IMR-90 (cell line): ENCODE measurements at regions not wholly inside any gene's neighbourhood (a gene's known extent, or its start where the extent isn't known, plus 50 kb on each side); places are given as distances from the start of the nearest gene placed in this dataset.

Experiments
- ATAC-seq: fragments of 200-7000 bp; cut with Tn5 transposase; 2 replicates; pipeline ENCODE4 v1.9.1; 2020; ENCODE audit warnings: low read depth, mild to moderate bottlenecking, moderate library complexity
- BruUV-seq: library from RNA; stranded (reverse); fragments of 400-500 nt; replicated peaks from 2 replicates; lab custom pipeline; 2021; lab: Mats Ljungman, UMichigan
- CTCF ChIA-PET: fragments of 300-600 bp; formaldehyde crosslinking; extraction: SDS; loops from one replicate; lab custom pipeline; 2021; ENCODE audit warnings: antibody characterized with exemption; lab: Yijun Ruan, JAX
- POLR2A ChIA-PET: fragments of 300-600 bp; sonication (Branson Sonifier 250); formaldehyde crosslinking; loops from one replicate; lab custom pipeline; 2022; ENCODE audit warnings: antibody characterized with exemption; ENCODE audit not compliant: unreplicated experiment; lab: Charles Lee
- DNase-seq: peaks from one replicate; pipeline ENCODE4 v3.0.0; 2013
- H2AFZ ChIP-seq: replicated peaks from 2 replicates; pipeline ENCODE3; 2013; ENCODE audit warnings: low read length, mild to moderate bottlenecking; ENCODE audit not compliant: poor library complexity
- H2AK5ac ChIP-seq: 2 replicates; pipeline ENCODE4 v1.6.1; 2013; ENCODE audit warnings: low read depth, low read length, inconsistent platforms
- H2AK9ac ChIP-seq: replicated peaks from 2 replicates; pipeline ENCODE3; 2013; ENCODE audit warnings: mild to moderate bottlenecking, low read depth, low read length, moderate library complexity; ENCODE audit not compliant: poor library complexity
- H2BK120ac ChIP-seq: 2 replicates; pipeline ENCODE4 v1.6.1; 2013; ENCODE audit warnings: low read depth, low read length, inconsistent platforms
- H2BK15ac ChIP-seq: 3 replicates; pipeline ENCODE4 v1.6.1; 2013; ENCODE audit warnings: low read depth, low read length, inconsistent platforms
- H2BK20ac ChIP-seq: 2 replicates; pipeline ENCODE4 v1.6.1; 2013; ENCODE audit warnings: low read depth, mild to moderate bottlenecking, inconsistent platforms, low read length, moderate library complexity
- H2BK5ac ChIP-seq: 2 replicates; pipeline ENCODE4 v1.6.1; 2013; ENCODE audit warnings: mild to moderate bottlenecking, low read depth, low read length, inconsistent platforms; ENCODE audit not compliant: poor library complexity, severe bottlenecking
- H3K14ac ChIP-seq: replicated peaks from 2 replicates; pipeline ENCODE4 v1.6.1; 2013; ENCODE audit warnings: low read depth, low read length, inconsistent platforms
- H3K18ac ChIP-seq: 2 replicates; pipeline ENCODE4 v1.6.1; 2013; ENCODE audit warnings: low read depth, low read length, control low read depth
- H3K23ac ChIP-seq: 2 replicates; pipeline ENCODE4 v1.6.1; 2013; ENCODE audit warnings: low read depth, low read length, inconsistent platforms
- H3K27ac ChIP-seq: 2 replicates; pipeline ENCODE4 v1.5.1; 2013; ENCODE audit warnings: mild to moderate bottlenecking, control low read depth, low read length; ENCODE audit not compliant: insufficient read depth
- H3K27me3 ChIP-seq: 2 replicates; pipeline ENCODE4 v1.6.1; 2013; ENCODE audit warnings: low read length; ENCODE audit not compliant: control insufficient read depth, insufficient read depth
- H3K36me3 ChIP-seq: 2 replicates; pipeline ENCODE4 v1.6.1; 2013; ENCODE audit warnings: low read length, mixed read lengths; ENCODE audit not compliant: control insufficient read depth, insufficient read depth
- H3K4ac ChIP-seq: 2 replicates; pipeline ENCODE4 v1.6.1; 2013; ENCODE audit warnings: low read depth, low read length, inconsistent platforms
- H3K4me1 ChIP-seq: 2 replicates; pipeline ENCODE4 v1.6.1; 2013; ENCODE audit warnings: low read length, mixed read lengths; ENCODE audit not compliant: control insufficient read depth, insufficient read depth
- H3K4me2 ChIP-seq: 2 replicates; pipeline ENCODE4 v1.6.1; 2013; ENCODE audit warnings: low read depth, mild to moderate bottlenecking, control low read depth, low read length, moderate library complexity
- H3K4me3 ChIP-seq: 2 replicates; pipeline ENCODE4 v1.5.1; 2013; ENCODE audit warnings: low read depth, mild to moderate bottlenecking, control low read depth, low read length, moderate library complexity; ENCODE audit not compliant: insufficient read depth
- H3K56ac ChIP-seq: 2 replicates; pipeline ENCODE4 v1.6.1; 2013; ENCODE audit warnings: low read length, inconsistent platforms; ENCODE audit not compliant: insufficient read depth; ENCODE audit errors: extremely low read depth
- H3K79me1 ChIP-seq, 2 experiments: 2 replicates each; pipeline ENCODE4 v1.6.1; 2013; ENCODE audit warnings: low read length in 2 of 2, inconsistent platforms in 1 of 2, low read depth in 1 of 2
- H3K9ac ChIP-seq: 2 replicates; pipeline ENCODE4 v1.6.1; 2013; ENCODE audit warnings: low read depth, low read length, control low read depth
- H3K9me1 ChIP-seq: 2 replicates; pipeline ENCODE4 v1.6.1; 2013; ENCODE audit warnings: low read length, inconsistent platforms; ENCODE audit not compliant: insufficient read depth
- H3K9me3 ChIP-seq: 2 replicates; pipeline ENCODE4 v1.6.1; 2013; ENCODE audit warnings: low read length; ENCODE audit not compliant: control insufficient read depth, insufficient read depth
- H4K20me1 ChIP-seq: 2 replicates; pipeline ENCODE4 v1.6.1; 2013; ENCODE audit warnings: low read length, inconsistent platforms; ENCODE audit not compliant: insufficient read depth
- H4K5ac ChIP-seq: 2 replicates; pipeline ENCODE4 v1.6.1; 2013; ENCODE audit warnings: mild to moderate bottlenecking, low read depth, low read length, control low read depth
- H4K8ac ChIP-seq, 2 experiments: 2 replicates each; pipeline ENCODE4 v1.6.1; 2013; ENCODE audit warnings: low read depth in 2 of 2, low read length in 2 of 2, control low read depth in 1 of 2, inconsistent platforms in 1 of 2
- H4K91ac ChIP-seq: 2 replicates; pipeline ENCODE4 v1.6.1; 2013; ENCODE audit warnings: low read depth, low read length, inconsistent platforms; ENCODE audit not compliant: insufficient read depth
- BHLHE40 ChIP-seq: fragments of 150-350 bp; IDR thresholded peaks from 2 replicates; pipeline ENCODE4 v1.6.1; 2016; ENCODE audit warnings: mild to moderate bottlenecking, low read depth, low read length
- CHD1 ChIP-seq: IDR thresholded peaks from 2 replicates; pipeline ENCODE4 v1.6.1; 2012; ENCODE audit warnings: low read depth, low read length, improper control_type of control experiment
- FOS ChIP-seq: fragments of 150-350 bp; IDR thresholded peaks from 2 replicates; pipeline ENCODE4 v1.6.1; 2016; ENCODE audit warnings: low read depth, low read length
- WGBS, 2 experiments: methylation state at CpG; one replicate each; pipeline versions ENCODE4 v1.1.5 to v1.1.7; 2013; ENCODE audit warnings: missing lambda C conversion rate in 2 of 2; ENCODE audit not compliant: insufficient read length in 1 of 2; ENCODE audit errors: extremely low coverage in 2 of 2; 5-methylcytosine and 5-hydroxymethylcytosine counted together
- dilution Hi-C: fragments of 300-500 bp; cut with HindIII; formaldehyde crosslinking; loops from one replicate; pipeline ENCODE4 v1.14.3; 2018; ENCODE audit warnings: low sequenced_read_pairs; ENCODE audit not compliant: unreplicated experiment
- in situ Hi-C: fragments of 300-500 bp; cut with MboI; formaldehyde crosslinking; loops from 3 replicates; pipeline ENCODE4 v1.14.3; 2019; ENCODE audit warnings: low sequenced_read_pairs, inconsistent platforms, mixed read lengths
- intact Hi-C: fragments of 100-400 bp; cut with micrococcal nuclease; formaldehyde crosslinking; loops from 2 replicates; pipeline ENCODE4 v1.10.0; 2022
- TF ChIP-seq, protein P1 (sequence below): conservative IDR thresholded peaks from 2 replicates; pipeline ENCODE4 v1.5.1; 2012; ENCODE audit warnings: mild to moderate bottlenecking, low read depth, low read length, improper control_type of control experiment

DNA sequence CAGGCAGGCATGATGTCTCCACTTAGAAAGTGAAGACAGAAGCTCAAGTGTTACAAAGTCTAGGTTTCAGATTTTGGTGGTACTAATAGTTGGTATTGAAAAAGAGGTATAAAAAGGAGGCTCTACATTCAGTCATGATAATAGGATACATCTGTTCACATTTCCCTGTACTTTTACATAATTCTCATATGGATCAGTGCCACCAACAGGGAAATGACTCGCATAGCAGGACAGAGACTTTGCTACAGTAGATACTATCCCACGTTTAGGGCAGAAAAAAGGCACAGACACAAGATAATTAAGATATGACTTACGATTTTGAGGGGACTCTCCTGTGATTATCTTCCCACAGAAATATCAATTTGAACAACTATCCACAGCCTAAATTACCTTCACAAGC, 1062.9 kb upstream of the EPHA6 start:
- H2AK5ac ChIP-seq, result no peak overlapping the region
- H3K36me3 ChIP-seq, result no peaks in the 10 kb centered on the region
- H2AFZ ChIP-seq, result no peak overlapping the region
- H3K9me3 ChIP-seq, result 0 out of 2 replicates have a peak, but pooled peaks cover 3% of the 10 kb centered on the region
- no peak overlapping the region for H2BK5ac ChIP-seq
- TF ChIP-seq, protein P1, sequence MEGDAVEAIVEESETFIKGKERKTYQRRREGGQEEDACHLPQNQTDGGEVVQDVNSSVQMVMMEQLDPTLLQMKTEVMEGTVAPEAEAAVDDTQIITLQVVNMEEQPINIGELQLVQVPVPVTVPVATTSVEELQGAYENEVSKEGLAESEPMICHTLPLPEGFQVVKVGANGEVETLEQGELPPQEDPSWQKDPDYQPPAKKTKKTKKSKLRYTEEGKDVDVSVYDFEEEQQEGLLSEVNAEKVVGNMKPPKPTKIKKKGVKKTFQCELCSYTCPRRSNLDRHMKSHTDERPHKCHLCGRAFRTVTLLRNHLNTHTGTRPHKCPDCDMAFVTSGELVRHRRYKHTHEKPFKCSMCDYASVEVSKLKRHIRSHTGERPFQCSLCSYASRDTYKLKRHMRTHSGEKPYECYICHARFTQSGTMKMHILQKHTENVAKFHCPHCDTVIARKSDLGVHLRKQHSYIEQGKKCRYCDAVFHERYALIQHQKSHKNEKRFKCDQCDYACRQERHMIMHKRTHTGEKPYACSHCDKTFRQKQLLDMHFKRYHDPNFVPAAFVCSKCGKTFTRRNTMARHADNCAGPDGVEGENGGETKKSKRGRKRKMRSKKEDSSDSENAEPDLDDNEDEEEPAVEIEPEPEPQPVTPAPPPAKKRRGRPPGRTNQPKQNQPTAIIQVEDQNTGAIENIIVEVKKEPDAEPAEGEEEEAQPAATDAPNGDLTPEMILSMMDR, result no peak
- TF ChIP-seq FOS (no peak), CHD1 (no peak), BHLHE40 (no peak)
- no peak overlapping the region for H3K23ac ChIP-seq
- dilution Hi-C loops, result no loop called here
- no peak overlapping the region for H4K5ac ChIP-seq
- DNase-seq, result no peak
- no peak overlapping the region for H3K4ac ChIP-seq
- H3K9ac ChIP-seq, result no peak overlapping the region
- no peak overlapping the region for H3K56ac ChIP-seq
- H3K4me1 ChIP-seq, result no peaks in the 10 kb centered on the region
- H3K27me3 ChIP-seq, result no peaks in the 10 kb centered on the region
- H4K20me1 ChIP-seq, result no peaks in the 10 kb centered on the region
- no peak overlapping the region for H2BK20ac ChIP-seq
- no peak overlapping the region for H3K4me2 ChIP-seq
- ChIA-PET CTCF (no interaction called here), POLR2A (no interaction called here)
- no peak overlapping the region for H2BK120ac ChIP-seq
- H4K8ac ChIP-seq, result no peak overlapping the region
- ATAC-seq, result no peak
- H4K91ac ChIP-seq, result no peak overlapping the region
- H3K79me1 ChIP-seq, result no peaks in the 10 kb centered on the region
- no peak overlapping the region for H2AK9ac ChIP-seq
- no TSS peak for BruUV-seq
- no peak overlapping the region for H3K14ac ChIP-seq
- no peak overlapping the region for H3K4me3 ChIP-seq
- intact Hi-C loops, result no loop called here
- H3K27ac ChIP-seq, result no peak overlapping the region
- no peaks in the 10 kb centered on the region for H3K9me1 ChIP-seq
- no CpG with 5 or more reads among the region's 3 CpGs for WGBS, 2 experiments
- no peak overlapping the region for H2BK15ac ChIP-seq
- H3K18ac ChIP-seq, result no peak overlapping the region
- in situ Hi-C loops, result no loop called here
